H1 (cell line): ENCODE measurements at regions not wholly inside any gene's neighbourhood (a gene's known extent, or its start where the extent isn't known, plus 50 kb on each side); places are given as distances from the start of the nearest gene placed in this dataset.

Experiments used
- CTCF ChIA-PET: fragments of 300-600 bp; sonication (Branson Sonifier 250); formaldehyde crosslinking; loops from one replicate; lab custom pipeline; 2021; ENCODE audit not compliant: partially characterized antibody; lab: Charles Lee
- POLR2A ChIA-PET: fragments of 300-600 bp; sonication (Branson Sonifier 250); formaldehyde crosslinking; loops from one replicate; lab custom pipeline; 2021; ENCODE audit warnings: inconsistent platforms; ENCODE audit not compliant: partially characterized antibody; lab: Charles Lee
- DNase-seq, 2 experiments: peaks; one replicate each; pipeline versions ENCODE4 v3.0.0 to v3.0.0-alpha.2; 2010 to 2022; ENCODE audit warnings: low spot score in 2 of 2, low read depth in 1 of 2, mixed read lengths in 1 of 2
- FAIRE-seq: peaks from 2 replicates; lab custom pipeline; 2011; peaks lifted over from hg19 to GRCh38; lab: Jason Lieb, UNC
- H2AFZ ChIP-seq: 2 replicates; pipeline ENCODE4 v1.8.1; 2012; ENCODE audit warnings: low read length, inconsistent platforms
- H2AK5ac ChIP-seq: 2 replicates; pipeline ENCODE4 v1.6.1; 2013; ENCODE audit warnings: low read depth, low read length
- H2BK120ac ChIP-seq: replicated peaks from 2 replicates; pipeline ENCODE3; 2013; ENCODE audit warnings: low read depth, low read length, inconsistent platforms
- H2BK12ac ChIP-seq: 2 replicates; pipeline ENCODE4 v1.6.1; 2013; ENCODE audit warnings: low read depth, low read length
- H2BK15ac ChIP-seq: 2 replicates; pipeline ENCODE4 v1.6.1; 2013; ENCODE audit warnings: low read length
- H2BK20ac ChIP-seq: 2 replicates; pipeline ENCODE4 v1.6.1; 2013; ENCODE audit warnings: low read length
- H2BK5ac ChIP-seq: 2 replicates; pipeline ENCODE4 v1.6.1; 2013; ENCODE audit warnings: low read depth, low read length
- H3K14ac ChIP-seq: 2 replicates; pipeline ENCODE4 v1.6.1; 2013; ENCODE audit warnings: inconsistent platforms; ENCODE audit not compliant: insufficient read length
- H3K18ac ChIP-seq: 2 replicates; pipeline ENCODE4 v1.6.1; 2013; ENCODE audit warnings: low read length; ENCODE audit errors: extremely low read depth
- H3K23ac ChIP-seq: 2 replicates; pipeline ENCODE4 v1.6.1; 2013; ENCODE audit warnings: inconsistent platforms; ENCODE audit not compliant: insufficient read length
- H3K23me2 ChIP-seq: 2 replicates; pipeline ENCODE4 v1.6.1; 2013; ENCODE audit warnings: low read depth, low read length
- H3K27ac ChIP-seq: 2 replicates; pipeline ENCODE4 v1.6.1; 2011; ENCODE audit warnings: low read depth, low read length, inconsistent platforms
- H3K27me3 ChIP-seq, 4 experiments: replicated peaks in 1 of 4; 1 replicate in 1 of 4; 2 replicates in 3 of 4; pipeline versions ENCODE4 v1.6.1 to v1.8.1; 2011 to 2013; ENCODE audit warnings: low read length in 3 of 4, mild to moderate bottlenecking in 3 of 4, inconsistent platforms in 2 of 4, mixed read lengths in 2 of 4, moderate library complexity in 1 of 4; ENCODE audit not compliant: control insufficient read depth in 3 of 4, insufficient read depth in 3 of 4; ENCODE audit errors: extremely low read depth in 1 of 4
- H3K36me3 ChIP-seq, 4 experiments: 2 replicates each; pipeline versions ENCODE4 v1.6.1 to v1.8.1; 2011 to 2013; ENCODE audit warnings: mild to moderate bottlenecking in 4 of 4, low read length in 3 of 4, moderate library complexity in 2 of 4, control low read depth in 1 of 4, inconsistent platforms in 1 of 4; ENCODE audit not compliant: insufficient read depth in 4 of 4, control insufficient read depth in 2 of 4
- H3K4ac ChIP-seq: replicated peaks from 2 replicates; pipeline ENCODE3; 2013; ENCODE audit warnings: low read length, low read depth, mixed read lengths, inconsistent platforms; ENCODE audit not compliant: insufficient read length
- H3K4me1 ChIP-seq, 4 experiments: replicated peaks in 1 of 4; 1 replicate in 1 of 4; 2 replicates in 3 of 4; pipeline versions ENCODE4 v1.6.1 to v1.8.1; 2011 to 2013; ENCODE audit warnings: low read length in 3 of 4, inconsistent platforms in 2 of 4, mixed read lengths in 1 of 4; ENCODE audit not compliant: insufficient read depth in 4 of 4, control insufficient read depth in 3 of 4
- H3K4me2 ChIP-seq, 2 experiments: 2 replicates each; pipeline versions ENCODE4 v1.6.1 to v1.8.1; 2011 to 2013; ENCODE audit warnings: low read depth in 2 of 2, low read length in 2 of 2, control low read depth in 1 of 2, inconsistent platforms in 1 of 2, mild to moderate bottlenecking in 1 of 2; ENCODE audit not compliant: insufficient read depth in 1 of 2
- H3K4me3 ChIP-seq, 4 experiments: fragments of 200-600, 300-600 bp in 1 of 4; sonication (generic), shearing (Covaris generic), sonication (Bioruptor Twin) in 1 of 4; 2 replicates each; pipeline versions ENCODE4 v1.5.1 to v1.8.1; 2011 to 2016; ENCODE audit warnings: low read length in 4 of 4, low read depth in 3 of 4, control low read depth in 2 of 4, inconsistent platforms in 2 of 4, mild to moderate bottlenecking in 2 of 4, mixed read lengths in 1 of 4, moderate library complexity in 1 of 4; ENCODE audit not compliant: insufficient read depth in 2 of 4; ENCODE audit errors: extremely low read depth in 1 of 4
- H3K56ac ChIP-seq: replicated peaks from 2 replicates; pipeline ENCODE3; 2013; ENCODE audit warnings: low read depth, mild to moderate bottlenecking, mixed read lengths, low read length, inconsistent platforms; ENCODE audit not compliant: insufficient read length
- H3K79me1 ChIP-seq: 2 replicates; pipeline ENCODE4 v1.6.1; 2013; ENCODE audit warnings: low read depth, low read length, control low read depth
- H3K79me2 ChIP-seq, 2 experiments: 2 replicates each; pipeline versions ENCODE4 v1.6.1 to v1.8.1; 2012 to 2013; ENCODE audit warnings: low read length in 2 of 2, mild to moderate bottlenecking in 2 of 2, inconsistent platforms in 1 of 2; ENCODE audit not compliant: insufficient read depth in 2 of 2, control insufficient read depth in 1 of 2
- H3K9ac ChIP-seq, 4 experiments: replicated peaks in 1 of 4; 1 replicate in 1 of 4; 2 replicates in 3 of 4; pipeline versions ENCODE4 v1.6.1 to v1.8.1; 2011 to 2013; ENCODE audit warnings: low read depth in 3 of 4, low read length in 3 of 4, control low read depth in 2 of 4, mild to moderate bottlenecking in 2 of 4, moderate library complexity in 2 of 4, inconsistent platforms in 1 of 4; ENCODE audit errors: extremely low read depth in 1 of 4
- H3K9me3 ChIP-seq, 2 experiments: 2 replicates each; pipeline versions ENCODE4 v1.6.1 to v1.8.1; 2012 to 2013; ENCODE audit warnings: mild to moderate bottlenecking in 2 of 2, moderate library complexity in 2 of 2, control low read depth in 1 of 2, inconsistent platforms in 1 of 2, low read depth in 1 of 2, low read length in 1 of 2, mixed read lengths in 1 of 2; ENCODE audit not compliant: insufficient read depth in 2 of 2
- H4K20me1 ChIP-seq, 2 experiments: replicated peaks in 1 of 2; 2 replicates each; pipeline versions ENCODE3 to v1.8.1; 2011 to 2013; ENCODE audit warnings: inconsistent platforms in 2 of 2, low read length in 2 of 2, mild to moderate bottlenecking in 1 of 2; ENCODE audit not compliant: insufficient read depth in 2 of 2, control insufficient read depth in 1 of 2
- H4K5ac ChIP-seq: 2 replicates; pipeline ENCODE4 v1.6.1; 2013; ENCODE audit warnings: low read length, low read depth, mixed read lengths, inconsistent platforms; ENCODE audit not compliant: insufficient read length
- H4K8ac ChIP-seq: 2 replicates; pipeline ENCODE4 v1.8.0; 2013; ENCODE audit warnings: mild to moderate bottlenecking, moderate library complexity, low read length, inconsistent platforms; ENCODE audit not compliant: insufficient read depth; ENCODE audit errors: extremely low read depth
- H4K91ac ChIP-seq: replicated peaks from 2 replicates; pipeline ENCODE3; 2013; ENCODE audit warnings: low read length, mixed read lengths, inconsistent platforms; ENCODE audit not compliant: insufficient read length
- BCL11A ChIP-seq, 2 experiments: IDR thresholded peaks; one replicate each; pipeline ENCODE4 v1.6.1; 2011; ENCODE audit warnings: low read depth in 2 of 2, low read length in 2 of 2, mild to moderate bottlenecking in 2 of 2
- FOSL1 ChIP-seq: IDR thresholded peaks from 2 replicates; pipeline ENCODE4 v1.6.1; 2011; ENCODE audit warnings: mild to moderate bottlenecking, low read depth, low read length, moderate library complexity; ENCODE audit not compliant: insufficient read depth
- TEAD4 ChIP-seq: IDR thresholded peaks from 2 replicates; pipeline ENCODE4 v1.6.1; 2012; ENCODE audit warnings: low read depth, low read length, inconsistent platforms, mixed read lengths

DNA sequence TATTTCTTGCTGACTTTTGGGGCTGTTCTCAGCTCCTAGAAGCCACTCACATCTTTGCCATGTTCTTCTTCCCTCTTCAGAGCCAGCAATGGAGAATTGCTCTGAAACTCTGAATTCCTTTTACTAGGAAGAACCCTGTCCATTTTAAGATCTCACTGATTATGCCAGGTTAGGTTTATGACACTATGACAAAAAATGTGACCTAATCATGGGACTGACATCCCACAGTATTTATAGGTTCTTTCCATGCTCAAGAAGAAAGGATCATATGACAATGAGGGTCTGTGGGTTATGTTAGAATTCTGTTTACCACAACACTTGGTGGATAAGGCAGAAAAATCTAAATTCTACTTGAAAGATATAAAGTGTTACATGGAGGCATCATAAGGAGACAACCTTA, 263.3 kb upstream of the CITED2 start:
- no peak overlapping the region for H2AK5ac ChIP-seq
- no peak overlapping the region for H4K5ac ChIP-seq
- H2BK12ac ChIP-seq, result no peak overlapping the region
- H3K14ac ChIP-seq, result no peak overlapping the region
- H2BK15ac ChIP-seq, result no peak overlapping the region
- no peak overlapping the region for H2AFZ ChIP-seq
- no peak overlapping the region for H3K56ac ChIP-seq
- H3K4ac ChIP-seq, result no peak overlapping the region
- H2BK20ac ChIP-seq, result no peak overlapping the region
- no peak overlapping the region for H3K9ac ChIP-seq
- FAIRE-seq (no peak), DNase-seq (no peak)
- no peak overlapping the region for H2BK120ac ChIP-seq
- ChIA-PET CTCF (interaction anchor here (1.2 to 1.4 kb wide), 2 partner anchors 12 to 268 kb away, joined by 3 to 4 read pairs; no protein-coding TSS in a partner anchor), POLR2A (no interaction called here)
- no peak overlapping the region for H3K18ac ChIP-seq
- H3K9me3 ChIP-seq, result no peaks in the 10 kb centered on the region
- no peaks in the 10 kb centered on the region; a peak in 1 of 7 replicates for H3K27me3 ChIP-seq
- no peaks in the 10 kb centered on the region for H4K20me1 ChIP-seq
- H3K36me3 ChIP-seq, result no peaks in the 10 kb centered on the region
- no peak overlapping the region for H3K4me2 ChIP-seq
- H3K27ac ChIP-seq, result no peak overlapping the region
- H3K79me1 ChIP-seq, result no peaks in the 10 kb centered on the region
- H3K23ac ChIP-seq, result no peak overlapping the region
- no peaks in the 10 kb centered on the region for H3K4me1 ChIP-seq
- H3K4me3 ChIP-seq, result no peak overlapping the region
- H3K79me2 ChIP-seq, result no peaks in the 10 kb centered on the region
- no peak overlapping the region for H4K91ac ChIP-seq
- H3K23me2 ChIP-seq, result no peaks in the 10 kb centered on the region
- H2BK5ac ChIP-seq, result no peak overlapping the region
- no peak overlapping the region for H4K8ac ChIP-seq
- no peak for TF ChIP-seq TEAD4
- no peak for TF ChIP-seq FOSL1
- no peak for TF ChIP-seq BCL11A (IDR thresholded peaks at IDR 0.05; ENCODE audit: low read depth in 2 of 2, low read length in 2 of 2)
